HG03064 (cell line): ENCODE measurements at regions not wholly inside any gene's neighbourhood (a gene's known extent, or its start where the extent isn't known, plus 50 kb on each side); places are given as distances from the start of the nearest gene placed in this dataset.
"Not testable (repeated sequence)": the region's sequence is repeated elsewhere in the genome, so short reads cannot be mapped to it uniquely, and the experiment has no call there.

ENCODE experiments used
- ATAC-seq: cut with Tn5 transposase; IDR thresholded peaks from one replicate; pipeline ENCODE4 v1.9.1; 2021; ENCODE audit warnings: low read depth; ENCODE audit not compliant: unreplicated experiment

- ATAC-seq = no peak
These were observed 50.8 kb upstream of the SEL1L start for GRCh38 chr14:81584495-81584894.

GRCh38 chr14:81589381-81590065, 55.9 kb upstream of the SEL1L start:
- ATAC-seq = no peak

- no peak for ATAC-seq
These were observed 57.6 kb upstream of the SEL1L start for GRCh38 chr14:81591266-81591665.

GRCh38 chr14:81594012-81594411, 60.4 kb upstream of the SEL1L start:
- ATAC-seq = no peak

- no peak for ATAC-seq
These were observed 72.0 kb upstream of the SEL1L start for GRCh38 chr14:81605660-81606059.

GRCh38 chr14:81613341-81614045, 79.8 kb upstream of the SEL1L start:
- no peak for ATAC-seq

GRCh38 chr14:81614302-81614701, 80.6 kb upstream of the SEL1L start:
- not testable (repeated sequence) for ATAC-seq

- ATAC-seq = no peak
These were observed 85.0 kb upstream of the SEL1L start for GRCh38 chr14:81618695-81619094.

- ATAC-seq = no peak
These were observed 86.2 kb upstream of the SEL1L start for GRCh38 chr14:81619816-81620215.

GRCh38 chr14:81623771-81624396, 90.2 kb upstream of the SEL1L start:
- not testable (repeated sequence) for ATAC-seq

GRCh38 chr14:81625343-81625742, 91.7 kb upstream of the SEL1L start:
- no peak for ATAC-seq

GRCh38 chr14:81632157-81632556, 98.5 kb upstream of the SEL1L start:
- no peak for ATAC-seq

GRCh38 chr14:81633496-81633895, 99.8 kb upstream of the SEL1L start:
- no peak for ATAC-seq

GRCh38 chr14:81637639-81638038, 104.0 kb upstream of the SEL1L start:
- no peak for ATAC-seq

- no peak for ATAC-seq
These were observed 105.1 kb upstream of the SEL1L start for GRCh38 chr14:81638656-81639280.

- ATAC-seq = no peak
These were observed 120.0 kb upstream of the SEL1L start for GRCh38 chr14:81653626-81654025.

- no peak for ATAC-seq
These were observed 122.0 kb upstream of the SEL1L start for GRCh38 chr14:81655423-81656314.

GRCh38 chr14:81656811-81657210, 123.2 kb upstream of the SEL1L start:
- no peak for ATAC-seq

- ATAC-seq = no peak
These were observed 128.4 kb upstream of the SEL1L start for GRCh38 chr14:81662066-81662465.

- ATAC-seq = no peak
These were observed 129.0 kb upstream of the SEL1L start for GRCh38 chr14:81662570-81663197.
